IMR-90 (cell line): ENCODE measurements at regions not wholly inside any gene's neighbourhood (a gene's known extent, or its start where the extent isn't known, plus 50 kb on each side); places are given as distances from the start of the nearest gene placed in this dataset.

Source experiments
- ATAC-seq: fragments of 200-7000 bp; cut with Tn5 transposase; 2 replicates; pipeline ENCODE4 v1.9.1; 2020; ENCODE audit warnings: low read depth, mild to moderate bottlenecking, moderate library complexity
- BruUV-seq: library from RNA; stranded (reverse); fragments of 400-500 nt; replicated peaks from 2 replicates; lab custom pipeline; 2021; lab: Mats Ljungman, UMichigan
- CTCF ChIA-PET: fragments of 300-600 bp; formaldehyde crosslinking; extraction: SDS; loops from one replicate; lab custom pipeline; 2021; ENCODE audit warnings: antibody characterized with exemption; lab: Yijun Ruan, JAX
- POLR2A ChIA-PET: fragments of 300-600 bp; sonication (Branson Sonifier 250); formaldehyde crosslinking; loops from one replicate; lab custom pipeline; 2022; ENCODE audit warnings: antibody characterized with exemption; ENCODE audit not compliant: unreplicated experiment; lab: Charles Lee
- DNase-seq: peaks from one replicate; pipeline ENCODE4 v3.0.0; 2013
- H2AFZ ChIP-seq: replicated peaks from 2 replicates; pipeline ENCODE3; 2013; ENCODE audit warnings: low read length, mild to moderate bottlenecking; ENCODE audit not compliant: poor library complexity
- H2AK5ac ChIP-seq: 2 replicates; pipeline ENCODE4 v1.6.1; 2013; ENCODE audit warnings: low read depth, low read length, inconsistent platforms
- H2AK9ac ChIP-seq: replicated peaks from 2 replicates; pipeline ENCODE3; 2013; ENCODE audit warnings: mild to moderate bottlenecking, low read depth, low read length, moderate library complexity; ENCODE audit not compliant: poor library complexity
- H2BK120ac ChIP-seq: 2 replicates; pipeline ENCODE4 v1.6.1; 2013; ENCODE audit warnings: low read depth, low read length, inconsistent platforms
- H2BK15ac ChIP-seq: 3 replicates; pipeline ENCODE4 v1.6.1; 2013; ENCODE audit warnings: low read depth, low read length, inconsistent platforms
- H2BK20ac ChIP-seq: 2 replicates; pipeline ENCODE4 v1.6.1; 2013; ENCODE audit warnings: low read depth, mild to moderate bottlenecking, inconsistent platforms, low read length, moderate library complexity
- H2BK5ac ChIP-seq: 2 replicates; pipeline ENCODE4 v1.6.1; 2013; ENCODE audit warnings: mild to moderate bottlenecking, low read depth, low read length, inconsistent platforms; ENCODE audit not compliant: poor library complexity, severe bottlenecking
- H3K14ac ChIP-seq: replicated peaks from 2 replicates; pipeline ENCODE4 v1.6.1; 2013; ENCODE audit warnings: low read depth, low read length, inconsistent platforms
- H3K18ac ChIP-seq: 2 replicates; pipeline ENCODE4 v1.6.1; 2013; ENCODE audit warnings: low read depth, low read length, control low read depth
- H3K23ac ChIP-seq: 2 replicates; pipeline ENCODE4 v1.6.1; 2013; ENCODE audit warnings: low read depth, low read length, inconsistent platforms
- H3K27ac ChIP-seq: 2 replicates; pipeline ENCODE4 v1.5.1; 2013; ENCODE audit warnings: mild to moderate bottlenecking, control low read depth, low read length; ENCODE audit not compliant: insufficient read depth
- H3K27me3 ChIP-seq: 2 replicates; pipeline ENCODE4 v1.6.1; 2013; ENCODE audit warnings: low read length; ENCODE audit not compliant: control insufficient read depth, insufficient read depth
- H3K36me3 ChIP-seq: 2 replicates; pipeline ENCODE4 v1.6.1; 2013; ENCODE audit warnings: low read length, mixed read lengths; ENCODE audit not compliant: control insufficient read depth, insufficient read depth
- H3K4ac ChIP-seq: 2 replicates; pipeline ENCODE4 v1.6.1; 2013; ENCODE audit warnings: low read depth, low read length, inconsistent platforms
- H3K4me1 ChIP-seq: 2 replicates; pipeline ENCODE4 v1.6.1; 2013; ENCODE audit warnings: low read length, mixed read lengths; ENCODE audit not compliant: control insufficient read depth, insufficient read depth
- H3K4me2 ChIP-seq: 2 replicates; pipeline ENCODE4 v1.6.1; 2013; ENCODE audit warnings: low read depth, mild to moderate bottlenecking, control low read depth, low read length, moderate library complexity
- H3K4me3 ChIP-seq: 2 replicates; pipeline ENCODE4 v1.5.1; 2013; ENCODE audit warnings: low read depth, mild to moderate bottlenecking, control low read depth, low read length, moderate library complexity; ENCODE audit not compliant: insufficient read depth
- H3K56ac ChIP-seq: 2 replicates; pipeline ENCODE4 v1.6.1; 2013; ENCODE audit warnings: low read length, inconsistent platforms; ENCODE audit not compliant: insufficient read depth; ENCODE audit errors: extremely low read depth
- H3K79me1 ChIP-seq, 2 experiments: 2 replicates each; pipeline ENCODE4 v1.6.1; 2013; ENCODE audit warnings: low read length in 2 of 2, inconsistent platforms in 1 of 2, low read depth in 1 of 2
- H3K9ac ChIP-seq: 2 replicates; pipeline ENCODE4 v1.6.1; 2013; ENCODE audit warnings: low read depth, low read length, control low read depth
- H3K9me1 ChIP-seq: 2 replicates; pipeline ENCODE4 v1.6.1; 2013; ENCODE audit warnings: low read length, inconsistent platforms; ENCODE audit not compliant: insufficient read depth
- H3K9me3 ChIP-seq: 2 replicates; pipeline ENCODE4 v1.6.1; 2013; ENCODE audit warnings: low read length; ENCODE audit not compliant: control insufficient read depth, insufficient read depth
- H4K20me1 ChIP-seq: 2 replicates; pipeline ENCODE4 v1.6.1; 2013; ENCODE audit warnings: low read length, inconsistent platforms; ENCODE audit not compliant: insufficient read depth
- H4K5ac ChIP-seq: 2 replicates; pipeline ENCODE4 v1.6.1; 2013; ENCODE audit warnings: mild to moderate bottlenecking, low read depth, low read length, control low read depth
- H4K8ac ChIP-seq, 2 experiments: 2 replicates each; pipeline ENCODE4 v1.6.1; 2013; ENCODE audit warnings: low read depth in 2 of 2, low read length in 2 of 2, control low read depth in 1 of 2, inconsistent platforms in 1 of 2
- H4K91ac ChIP-seq: 2 replicates; pipeline ENCODE4 v1.6.1; 2013; ENCODE audit warnings: low read depth, low read length, inconsistent platforms; ENCODE audit not compliant: insufficient read depth
- BHLHE40 ChIP-seq: fragments of 150-350 bp; IDR thresholded peaks from 2 replicates; pipeline ENCODE4 v1.6.1; 2016; ENCODE audit warnings: mild to moderate bottlenecking, low read depth, low read length
- CHD1 ChIP-seq: IDR thresholded peaks from 2 replicates; pipeline ENCODE4 v1.6.1; 2012; ENCODE audit warnings: low read depth, low read length, improper control_type of control experiment
- CTCF ChIP-seq: conservative IDR thresholded peaks from 2 replicates; pipeline ENCODE4 v1.5.1; 2012; ENCODE audit warnings: mild to moderate bottlenecking, low read depth, low read length, improper control_type of control experiment
- FOS ChIP-seq: fragments of 150-350 bp; IDR thresholded peaks from 2 replicates; pipeline ENCODE4 v1.6.1; 2016; ENCODE audit warnings: low read depth, low read length
- MAFK ChIP-seq: IDR thresholded peaks from 2 replicates; pipeline ENCODE4 v1.6.1; 2012; ENCODE audit warnings: low read depth, low read length, improper control_type of control experiment
- MAZ ChIP-seq: IDR thresholded peaks from 2 replicates; pipeline ENCODE4 v1.6.1; 2012; ENCODE audit warnings: low read depth, mild to moderate bottlenecking, low read length, improper control_type of control experiment, moderate library complexity, borderline replicate concordance
- MXI1 ChIP-seq: IDR thresholded peaks from 2 replicates; pipeline ENCODE4 v1.6.1; 2012; ENCODE audit warnings: low read depth, mild to moderate bottlenecking, low read length, moderate library complexity, borderline replicate concordance
- NFE2L2 ChIP-seq: fragments of 150-350 bp; IDR thresholded peaks from 2 replicates; pipeline ENCODE4 v1.6.1; 2016; ENCODE audit warnings: low read depth, mild to moderate bottlenecking, low read length
- POLR2A ChIP-seq: IDR thresholded peaks from 2 replicates; pipeline ENCODE4 v1.6.1; 2012; ENCODE audit warnings: mild to moderate bottlenecking, low read depth, low read length
- RAD21 ChIP-seq: IDR thresholded peaks from 2 replicates; pipeline ENCODE4 v1.6.1; 2012; ENCODE audit warnings: low read length, improper control_type of control experiment
- RCOR1 ChIP-seq: IDR thresholded peaks from 2 replicates; pipeline ENCODE4 v1.6.1; 2012; ENCODE audit warnings: mild to moderate bottlenecking, low read length, improper control_type of control experiment; ENCODE audit not compliant: insufficient replicate concordance
- RFX5 ChIP-seq: IDR thresholded peaks from 2 replicates; pipeline ENCODE4 v1.8.0; 2012; ENCODE audit warnings: low read depth, mild to moderate bottlenecking, low read length, moderate library complexity
- SMC3 ChIP-seq: fragments of 150-350 bp; IDR thresholded peaks from 2 replicates; pipeline ENCODE4 v1.6.1; 2016; ENCODE audit warnings: low read depth, mild to moderate bottlenecking, antibody characterized with exemption, low read length, moderate library complexity
- WGBS, 2 experiments: methylation state at CpG; one replicate each; pipeline versions ENCODE4 v1.1.5 to v1.1.7; 2013; ENCODE audit warnings: missing lambda C conversion rate in 2 of 2; ENCODE audit not compliant: insufficient read length in 1 of 2; ENCODE audit errors: extremely low coverage in 2 of 2; 5-methylcytosine and 5-hydroxymethylcytosine counted together
- dilution Hi-C: fragments of 300-500 bp; cut with HindIII; formaldehyde crosslinking; loops from one replicate; pipeline ENCODE4 v1.14.3; 2018; ENCODE audit warnings: low sequenced_read_pairs; ENCODE audit not compliant: unreplicated experiment
- in situ Hi-C: fragments of 300-500 bp; cut with MboI; formaldehyde crosslinking; loops from 3 replicates; pipeline ENCODE4 v1.14.3; 2019; ENCODE audit warnings: low sequenced_read_pairs, inconsistent platforms, mixed read lengths
- intact Hi-C: fragments of 100-400 bp; cut with micrococcal nuclease; formaldehyde crosslinking; loops from 2 replicates; pipeline ENCODE4 v1.10.0; 2022
- TF ChIP-seq, protein P1 (sequence below): fragments of 150-350 bp; IDR thresholded peaks from 2 replicates; pipeline ENCODE4 v1.6.1; 2017; ENCODE audit warnings: mild to moderate bottlenecking, antibody characterized with exemption, low read length, low read depth

DNA sequence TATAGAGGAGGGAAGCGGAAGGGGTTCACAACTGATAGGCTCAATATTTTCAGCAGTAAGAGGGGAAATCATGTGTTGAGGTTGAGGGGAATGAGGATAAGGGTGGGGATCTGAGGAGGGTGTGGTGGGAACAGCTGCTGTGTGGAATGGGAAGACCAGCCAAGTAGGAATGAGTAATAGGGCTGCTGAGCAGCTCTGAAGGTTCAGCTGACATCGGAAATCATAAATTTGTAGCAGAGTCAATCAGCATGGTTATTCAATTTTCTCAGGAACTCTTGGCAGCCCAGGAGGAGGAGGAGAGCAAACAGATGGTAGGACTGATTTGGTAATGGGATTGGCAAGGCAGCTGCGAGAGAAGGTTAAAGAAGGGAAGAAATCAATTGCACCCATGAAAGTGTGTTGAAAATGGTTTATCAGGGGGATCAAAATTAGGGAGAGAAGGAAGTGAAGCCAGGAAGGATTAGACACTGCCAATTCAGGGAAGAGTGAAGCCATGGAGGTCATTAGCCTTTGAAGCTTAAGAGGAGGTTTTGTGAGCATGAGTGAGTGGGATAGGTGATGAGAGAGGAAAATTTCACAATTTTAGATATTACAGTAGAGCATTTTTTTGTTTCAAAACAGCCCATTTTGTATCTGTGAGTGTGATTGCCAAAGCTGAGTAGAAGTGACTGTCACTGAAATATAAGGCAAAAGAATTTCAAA lies 82.6 kb downstream of the PCDH7 start:
- TF ChIP-seq CHD1 (no peak), POLR2A (no peak), CTCF (no peak), MAFK (no peak), FOS (no peak), RFX5 (no peak), NFE2L2 (no peak), BHLHE40 (no peak), RCOR1 (no peak), SMC3 (no peak), RAD21 (no peak), MXI1 (no peak), MAZ (no peak)
- TF ChIP-seq, protein P1, sequence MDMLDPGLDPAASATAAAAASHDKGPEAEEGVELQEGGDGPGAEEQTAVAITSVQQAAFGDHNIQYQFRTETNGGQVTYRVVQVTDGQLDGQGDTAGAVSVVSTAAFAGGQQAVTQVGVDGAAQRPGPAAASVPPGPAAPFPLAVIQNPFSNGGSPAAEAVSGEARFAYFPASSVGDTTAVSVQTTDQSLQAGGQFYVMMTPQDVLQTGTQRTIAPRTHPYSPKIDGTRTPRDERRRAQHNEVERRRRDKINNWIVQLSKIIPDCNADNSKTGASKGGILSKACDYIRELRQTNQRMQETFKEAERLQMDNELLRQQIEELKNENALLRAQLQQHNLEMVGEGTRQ: no peak
- no peak overlapping the region for H4K5ac ChIP-seq
- H3K36me3 ChIP-seq: no peaks in the 10 kb centered on the region
- H3K27me3 ChIP-seq: no peaks in the 10 kb centered on the region
- H2AFZ ChIP-seq: no peak overlapping the region
- no peak overlapping the region for H2AK5ac ChIP-seq
- H3K27ac ChIP-seq: no peak overlapping the region
- no peak overlapping the region for H4K8ac ChIP-seq
- H2BK15ac ChIP-seq: no peak overlapping the region
- CTCF ChIA-PET: no interaction called here
- no peak overlapping the region for H3K4me3 ChIP-seq
- no peak overlapping the region for H3K18ac ChIP-seq
- no peak overlapping the region for H3K4ac ChIP-seq
- intact Hi-C loops (no loop called here), in situ Hi-C loops (no loop called here), dilution Hi-C loops (no loop called here)
- DNase-seq (peak; percentile 38), ATAC-seq (no peak)
- H3K14ac ChIP-seq: no peak overlapping the region
- H2BK20ac ChIP-seq: no peak overlapping the region
- no peak overlapping the region for H3K56ac ChIP-seq
- no peaks in the 10 kb centered on the region for H3K9me1 ChIP-seq
- WGBS, 2 experiments: 44% methylated on average over 2 of the region's 3 CpGs; no CpG with 5 or more reads in 1 of the 2 experiments
- peaks cover 3% of the 10 kb centered on the region; the same call in 1 of the 2 replicates for H3K4me1 ChIP-seq
- H3K4me2 ChIP-seq: no peak overlapping the region
- POLR2A ChIA-PET: no interaction called here
- H4K20me1 ChIP-seq: no peaks in the 10 kb centered on the region
- H3K23ac ChIP-seq: no peak overlapping the region
- no peak overlapping the region for H3K9ac ChIP-seq
- H2BK120ac ChIP-seq: no peak overlapping the region
- H3K79me1 ChIP-seq: no peaks in the 10 kb centered on the region
- no TSS peak for BruUV-seq
- H2AK9ac ChIP-seq: no peak overlapping the region
- no peak overlapping the region for H4K91ac ChIP-seq
- H2BK5ac ChIP-seq: no peak overlapping the region
- H3K9me3 ChIP-seq: no peaks in the 10 kb centered on the region
